Nephron (organoid): ENCODE measurements at regions not wholly inside any gene's neighbourhood (a gene's known extent, or its start where the extent isn't known, plus 50 kb on each side); places are given as distances from the start of the nearest gene placed in this dataset.
"Not testable (repeated sequence)": the region's sequence is repeated elsewhere in the genome, so short reads cannot be mapped to it uniquely, and the experiment has no call there.

Experiments used
- H3K27ac Mint-ChIP-seq, 3 experiments: 2 replicates each; pipeline ENCODE4 v1.8.0; 2020; ENCODE audit warnings: mixed read lengths in 3 of 3, mild to moderate bottlenecking in 2 of 3, moderate library complexity in 1 of 3
- H3K27me3 Mint-ChIP-seq: 2 replicates; pipeline ENCODE4 v1.8.0; 2021; ENCODE audit warnings: low read depth, mild to moderate bottlenecking, moderate library complexity, mixed read lengths
- H3K36me3 Mint-ChIP-seq: 2 replicates; pipeline ENCODE4 v1.8.0; 2020; ENCODE audit warnings: low read depth, mixed read lengths
- H3K4me1 Mint-ChIP-seq: 2 replicates; pipeline ENCODE4 v1.8.0; 2020; ENCODE audit warnings: mixed read lengths
- H3K4me3 Mint-ChIP-seq, 3 experiments: 2 replicates each; pipeline ENCODE4 v1.8.0; 2020; ENCODE audit warnings: mild to moderate bottlenecking in 3 of 3, mixed read lengths in 3 of 3, moderate library complexity in 2 of 3
- H3K9me3 Mint-ChIP-seq: 2 replicates; pipeline ENCODE4 v1.8.0; 2020; ENCODE audit warnings: mixed read lengths
- CTCF ChIP-seq, 3 experiments: fragments of 200-600 bp; sonication (generic); IDR thresholded peaks; one replicate each; pipeline ENCODE4 v1.5.0; 2021; ENCODE audit warnings: antibody characterized with exemption in 3 of 3; ENCODE audit not compliant: unreplicated experiment in 3 of 3

GRCh38 chr9:79490657-79491248, 81.0 kb upstream of the TLE4 start:
- TF ChIP-seq CTCF (IDR thresholded peaks at IDR 0.05; ENCODE audit: unreplicated experiment in 3 of 3): no peak
- Mint-ChIP-seq H3K4me3 (no peak overlapping the region), H3K9me3 (peaks cover 12% of the 10 kb centered on the region), H3K27ac (peak overlapping the region in 1 of 3 experiments; percentile 1), H3K4me1 (no peaks in the 10 kb centered on the region), H3K36me3 (no peaks in the 10 kb centered on the region), H3K27me3 (no peaks in the 10 kb centered on the region)

DNA sequence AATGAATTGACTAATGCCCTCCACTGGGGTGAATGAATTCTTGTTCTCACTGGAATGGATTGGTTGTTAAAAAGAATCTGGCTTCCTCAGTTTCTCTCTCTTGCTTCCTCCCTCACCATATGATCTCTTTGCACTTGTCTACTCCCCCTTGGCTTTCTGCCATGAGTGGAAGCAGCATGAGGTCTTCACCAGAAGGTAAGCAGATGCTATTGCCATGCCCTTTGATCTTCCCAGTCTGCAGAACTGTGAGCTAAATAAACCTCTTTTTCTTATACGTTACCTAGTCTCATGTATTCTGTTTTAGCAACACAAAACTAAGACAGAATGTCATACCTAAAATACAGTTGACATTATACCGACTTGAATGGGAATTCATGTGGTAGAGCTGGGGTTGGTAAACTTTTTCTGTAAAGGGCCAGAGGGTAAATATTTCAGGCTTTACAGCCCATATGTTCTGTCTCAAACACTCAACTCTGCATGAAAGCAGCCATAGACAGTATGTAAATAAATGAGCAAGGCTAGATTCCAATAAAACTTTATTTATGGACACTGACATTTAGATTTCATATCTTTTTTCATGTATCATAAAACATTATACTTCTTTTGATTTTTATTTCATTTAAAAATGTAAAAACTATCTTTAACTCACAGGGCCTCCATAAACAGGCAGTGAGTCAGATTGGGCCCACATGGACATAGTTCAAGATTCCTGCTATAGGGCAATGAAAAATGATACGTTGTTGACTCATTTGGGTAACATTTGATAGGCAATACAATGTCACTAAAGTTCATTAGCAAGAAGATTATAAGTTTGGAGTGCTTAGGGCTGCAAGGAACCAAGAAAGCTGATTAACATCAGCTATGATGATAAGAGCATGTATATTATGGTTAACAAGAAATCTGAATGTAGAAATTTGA, 79.4 kb upstream of the TLE4 start:
- H3K4me1 Mint-ChIP-seq: no peaks in the 10 kb centered on the region
- H3K27me3 Mint-ChIP-seq: no peaks in the 10 kb centered on the region
- TF ChIP-seq CTCF (IDR thresholded peaks at IDR 0.05; ENCODE audit: unreplicated experiment in 3 of 3): no peak
- H3K4me3 Mint-ChIP-seq: no peak overlapping the region
- no peak overlapping the region for H3K27ac Mint-ChIP-seq
- H3K9me3 Mint-ChIP-seq: peaks cover 12% of the 10 kb centered on the region
- no peaks in the 10 kb centered on the region for H3K36me3 Mint-ChIP-seq

- not testable (repeated sequence) for H3K4me1 Mint-ChIP-seq, H3K27me3 Mint-ChIP-seq
Observed at GRCh38 chr9:79500196-79500864, 71.4 kb upstream of the TLE4 start.

DNA sequence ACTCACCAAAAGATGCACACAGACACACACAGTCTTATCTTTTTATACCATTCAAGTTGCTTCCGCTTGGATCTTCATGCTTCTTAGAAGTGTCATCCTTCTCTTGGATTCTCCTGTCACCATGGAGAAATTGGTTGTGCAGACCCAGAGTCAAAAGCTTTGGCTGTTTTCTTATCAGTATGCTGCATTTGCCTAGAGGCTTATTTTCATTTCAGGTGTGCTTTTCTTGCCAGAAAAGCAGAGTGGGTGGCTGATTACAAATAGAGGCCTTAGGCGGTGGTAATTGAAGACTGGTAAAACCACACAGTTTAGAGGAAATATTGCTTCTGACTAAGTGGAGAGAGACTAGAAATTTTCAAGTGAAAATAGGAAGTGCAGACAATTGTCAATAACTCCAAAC, 70.2 kb upstream of the TLE4 start:
- no peaks in the 10 kb centered on the region for H3K4me1 Mint-ChIP-seq
- H3K36me3 Mint-ChIP-seq: peaks cover 4% of the 10 kb centered on the region
- H3K27ac Mint-ChIP-seq: no peak overlapping the region
- no peak overlapping the region for H3K4me3 Mint-ChIP-seq
- H3K9me3 Mint-ChIP-seq: peaks cover 6% of the 10 kb centered on the region
- no peak for TF ChIP-seq CTCF (IDR thresholded peaks at IDR 0.05; ENCODE audit: unreplicated experiment in 3 of 3)
- H3K27me3 Mint-ChIP-seq: peaks cover 4% of the 10 kb centered on the region

More at GRCh38 chr9:79500196-79500864, 71.4 kb upstream of the TLE4 start:
- H3K4me3 Mint-ChIP-seq, H3K9me3 Mint-ChIP-seq, H3K36me3 Mint-ChIP-seq, H3K27ac Mint-ChIP-seq: not testable (repeated sequence)

DNA sequence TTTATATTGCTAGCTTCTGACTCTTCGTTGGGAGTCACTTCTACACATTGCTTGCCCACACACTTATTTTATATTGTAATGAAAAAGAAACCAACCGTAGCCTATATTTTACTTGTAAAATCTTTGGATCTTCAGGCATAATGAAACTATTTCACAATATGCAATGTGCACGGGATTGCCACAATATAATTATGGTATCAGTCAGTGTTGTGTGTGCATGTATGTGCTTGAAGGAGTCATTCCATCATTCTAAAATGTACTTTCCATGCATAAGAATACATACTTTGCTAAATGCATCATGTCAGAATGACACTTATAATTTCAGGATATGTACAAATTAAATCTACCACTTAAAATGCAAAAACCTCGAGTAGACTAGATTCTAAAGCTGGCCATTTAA, 64.0 kb upstream of the TLE4 start:
- Mint-ChIP-seq H3K4me3 (no peak overlapping the region), H3K4me1 (no peaks in the 10 kb centered on the region), H3K9me3 (no peaks in the 10 kb centered on the region), H3K27me3 (peaks cover 2% of the 10 kb centered on the region), H3K27ac (no peak overlapping the region), H3K36me3 (no peaks in the 10 kb centered on the region)
- TF ChIP-seq CTCF (IDR thresholded peaks at IDR 0.05; ENCODE audit: unreplicated experiment in 3 of 3): no peak

DNA sequence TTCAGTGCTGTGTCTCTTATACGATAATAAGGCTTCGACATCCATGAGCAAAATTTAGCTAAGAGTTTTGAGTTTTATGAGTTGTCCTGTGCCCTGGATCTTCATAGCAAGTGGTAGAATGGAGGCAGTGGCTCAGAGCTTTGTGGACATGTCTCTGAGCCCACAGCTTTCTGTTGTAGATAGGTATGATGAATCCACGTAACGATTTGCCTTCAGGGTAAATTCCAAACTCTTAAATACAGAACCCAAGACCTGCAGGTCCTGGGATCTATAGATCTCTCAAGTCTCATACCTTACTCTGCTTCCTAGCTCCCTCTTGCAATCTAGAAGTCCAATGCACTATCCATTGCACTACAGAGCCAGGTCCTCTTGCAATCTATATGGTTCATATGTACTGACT, 59.5 kb upstream of the TLE4 start:
- Mint-ChIP-seq H3K4me1 (no peaks in the 10 kb centered on the region), H3K4me3 (no peak overlapping the region), H3K27ac (no peak overlapping the region), H3K36me3 (no peaks in the 10 kb centered on the region), H3K9me3 (no peaks in the 10 kb centered on the region), H3K27me3 (peaks cover 6% of the 10 kb centered on the region)
- TF ChIP-seq CTCF (IDR thresholded peaks at IDR 0.05; ENCODE audit: unreplicated experiment in 3 of 3): no peak
